OCI-LY7 (cell line): ENCODE measurements at regions not wholly inside any gene's neighbourhood (a gene's known extent, or its start where the extent isn't known, plus 50 kb on each side); places are given as distances from the start of the nearest gene placed in this dataset.

Source experiments
- CTCF ChIP-seq: fragments of 200-600 bp; sonication (generic); conservative IDR thresholded peaks from 2 replicates; pipeline ENCODE4 v1.5.1; 2014; ENCODE audit warnings: mild to moderate bottlenecking, antibody characterized with exemption, low read length, moderate library complexity, mixed read lengths
- EZH2phosphoT487 ChIP-seq: fragments of 200-600 bp; sonication (generic); IDR thresholded peaks from 2 replicates; pipeline ENCODE4 v1.6.1; 2018; ENCODE audit warnings: low read depth, borderline replicate concordance, mild to moderate bottlenecking, mixed run types, antibody characterized with exemption, low read length, moderate library complexity, mixed read lengths

- TF ChIP-seq CTCF (no peak), EZH2phosphoT487 (no peak)
These were observed 155.0 kb downstream of the ADAMTS15 start for GRCh38 chr11:130603335-130603906.
